ENCODE measurements at regions not wholly inside any gene's neighbourhood (a gene's known extent, or its start where the extent isn't known, plus 50 kb on each side); places are given as distances from the start of the nearest gene placed in this dataset.

DNA sequence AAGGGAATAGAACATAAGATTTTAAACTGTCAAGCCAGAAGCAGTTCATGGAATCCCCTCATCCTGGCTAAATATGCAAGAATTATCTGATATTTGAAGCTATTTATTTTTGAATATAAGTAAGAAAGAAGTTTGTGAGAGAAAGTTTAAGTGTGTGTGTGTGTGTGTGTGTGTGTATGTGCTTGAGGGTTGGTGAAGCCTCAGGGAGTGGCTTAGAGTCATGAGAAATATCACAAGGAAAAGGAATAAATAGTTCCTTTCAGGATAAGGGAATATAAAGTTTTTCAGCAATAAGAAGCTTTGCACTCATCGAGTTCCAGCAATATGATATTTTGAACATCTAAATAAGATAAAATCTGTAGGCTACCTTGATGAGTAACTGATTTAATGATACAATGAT is 359.6 kb downstream of the MEIS1 start:
- DNase-seq (ENCODE audit: low read depth), result no peak

DNA sequence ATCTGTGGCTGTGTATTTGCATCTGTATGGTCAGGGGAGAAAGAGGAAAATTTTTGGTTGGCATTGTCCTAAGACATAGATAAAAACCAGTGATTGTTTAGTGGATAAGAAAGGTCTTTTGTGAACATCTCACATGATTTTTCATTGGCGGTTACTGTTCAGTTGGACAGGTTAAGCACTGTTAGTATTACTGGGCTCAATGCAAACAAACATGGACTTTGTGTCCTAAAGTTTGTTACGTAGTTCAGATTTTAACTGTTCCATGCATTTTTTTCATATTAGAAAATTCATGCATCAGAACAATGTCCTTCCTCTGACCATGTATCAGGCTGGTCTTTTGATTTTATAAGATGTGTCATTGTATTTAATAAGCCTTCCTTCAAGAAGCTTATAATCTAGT is 368.0 kb downstream of the MEIS1 start:
- DNase-seq (ENCODE audit: low read depth), result no peak

DNA sequence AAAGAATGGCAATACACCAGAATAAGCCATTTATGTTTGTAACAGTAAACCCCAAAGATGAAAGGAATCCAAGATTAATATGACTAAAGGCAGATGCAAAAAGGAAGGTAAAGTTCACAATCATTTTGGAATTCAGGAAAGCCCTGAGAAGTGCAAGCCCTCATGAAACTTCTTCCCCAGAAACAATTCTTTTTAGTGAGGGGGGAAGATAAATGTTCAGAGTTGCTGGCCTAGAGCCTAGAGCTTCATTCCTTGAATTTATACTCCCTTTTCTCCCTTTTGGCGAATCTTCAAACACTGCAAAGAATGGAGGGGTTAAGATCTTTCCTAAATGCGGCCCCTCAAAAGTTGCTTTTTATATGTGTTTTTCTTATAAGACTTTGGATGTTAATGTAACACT is 368.8 kb downstream of the MEIS1 start:
- no peak for DNase-seq (ENCODE audit: low read depth)

DNA sequence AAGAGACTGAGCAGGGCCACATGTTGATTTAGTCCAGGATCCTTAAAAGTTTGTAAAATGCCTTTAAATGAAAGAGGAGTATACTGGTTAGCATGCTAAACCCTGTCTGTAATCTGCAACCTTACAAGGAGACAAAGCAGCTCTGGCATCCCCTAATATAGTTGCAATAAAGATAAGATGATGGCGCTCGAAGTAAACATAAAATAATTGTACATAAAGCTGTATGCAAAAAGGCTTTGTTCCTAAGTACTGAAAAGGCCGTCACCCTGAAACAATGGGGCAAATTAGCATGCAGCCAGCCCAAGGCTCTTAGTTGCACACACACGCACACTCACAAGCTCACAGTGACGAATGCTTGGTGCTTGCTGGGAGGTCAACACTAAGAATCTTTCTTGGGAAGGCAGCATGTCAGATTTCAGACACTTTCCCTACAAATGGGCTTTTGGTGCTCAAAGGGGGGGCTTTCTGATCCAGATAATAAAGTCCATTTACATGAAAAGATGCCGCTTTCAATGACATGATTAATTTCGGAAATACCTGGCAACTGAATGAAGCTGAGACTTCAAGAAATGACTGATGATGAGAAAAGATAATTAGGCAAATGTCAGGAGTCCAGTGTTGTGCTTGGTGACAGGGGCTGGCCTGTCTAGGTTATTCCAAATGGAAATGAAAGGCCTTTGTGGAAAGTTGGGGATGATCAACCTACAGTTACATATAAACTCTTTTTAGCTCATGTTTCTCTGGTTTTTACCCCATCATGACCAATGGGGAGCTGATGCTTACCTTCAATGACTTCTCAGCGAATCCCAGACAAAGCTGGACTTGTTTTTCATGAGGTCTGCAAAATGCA is 370.3 kb downstream of the MEIS1 start:
- DNase-seq (ENCODE audit: low read depth), result peak; percentile 1

DNA sequence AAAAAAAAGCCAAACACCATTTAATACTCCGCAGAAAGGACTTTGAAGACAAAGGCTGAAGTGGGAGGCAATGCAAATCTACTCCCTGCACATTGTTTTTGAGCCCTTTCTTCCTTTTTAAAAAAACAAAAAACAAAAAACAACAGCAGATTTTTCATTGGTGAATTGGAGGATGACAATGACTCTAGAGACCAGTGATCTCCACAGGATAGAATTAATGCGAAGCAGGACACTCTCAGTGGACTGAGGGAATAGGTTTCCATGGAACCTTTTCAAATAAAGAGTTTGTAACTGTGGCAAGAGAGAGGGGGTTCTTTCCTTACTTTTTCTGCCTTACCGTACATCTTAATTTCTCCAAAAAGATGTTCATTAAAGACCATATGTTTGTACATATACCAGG is 371.0 kb downstream of the MEIS1 start:
- DNase-seq (ENCODE audit: low read depth), result no peak

DNA sequence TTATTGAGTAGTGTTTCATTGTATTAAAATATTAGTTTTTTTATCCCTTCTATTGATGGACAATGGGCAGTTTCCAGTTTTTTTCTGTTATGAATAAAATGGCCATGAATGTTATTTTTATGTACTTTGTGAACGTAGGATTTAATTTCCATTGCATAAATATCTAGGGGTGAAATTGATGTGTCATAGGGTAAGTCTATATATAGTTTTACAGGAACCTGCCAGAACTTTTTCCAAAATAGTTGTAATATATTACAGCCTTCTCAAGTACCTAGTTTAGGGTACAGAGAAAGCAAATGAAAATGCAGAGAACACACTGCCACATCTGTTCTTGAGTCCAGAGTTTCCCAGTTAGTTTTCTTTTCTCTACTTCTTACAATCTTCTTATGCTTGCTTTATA is 378.6 kb downstream of the MEIS1 start:
- no peak for DNase-seq (ENCODE audit: low read depth)

DNA sequence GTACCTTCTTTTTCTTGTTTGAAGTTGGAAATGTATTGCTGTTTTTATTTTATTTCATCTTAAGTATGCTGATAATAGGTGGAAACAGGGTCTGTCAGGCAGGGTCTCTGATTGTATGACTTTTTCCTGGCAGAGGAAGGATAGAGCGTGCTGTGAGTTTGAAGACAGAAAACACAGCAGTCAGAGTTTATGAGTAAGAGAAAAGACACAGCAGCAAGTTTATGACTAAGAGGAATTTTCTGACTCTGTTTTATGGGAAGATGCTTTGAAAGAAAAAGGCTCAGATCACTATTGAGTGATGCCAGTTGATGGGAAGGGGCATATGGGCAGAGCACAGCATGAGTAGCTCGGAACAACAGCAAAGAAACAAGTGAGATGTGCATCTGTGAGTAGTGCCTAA is 379.1 kb downstream of the MEIS1 start:
- DNase-seq (ENCODE audit: low read depth), result no peak

DNA sequence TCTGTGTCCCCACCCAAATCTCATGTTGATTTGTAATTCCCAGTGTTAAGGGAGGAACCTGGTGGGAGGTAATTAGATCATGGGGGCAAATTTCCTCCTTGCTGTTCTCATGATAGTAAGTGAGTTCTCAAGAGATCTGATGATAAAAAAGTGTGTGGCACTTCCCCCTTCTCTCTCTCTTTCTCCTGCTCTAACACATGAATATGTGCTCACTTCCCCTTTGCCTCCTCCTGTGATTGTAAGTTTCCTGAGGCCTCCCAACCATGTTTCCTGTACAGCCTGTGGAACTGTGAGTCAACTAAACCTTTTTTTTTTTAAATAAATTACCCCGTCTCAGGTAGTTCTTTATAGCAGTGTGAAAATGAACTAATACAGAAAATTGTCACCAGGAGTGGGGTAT is 380.0 kb downstream of the MEIS1 start:
- DNase-seq (ENCODE audit: low read depth), result no peak

DNA sequence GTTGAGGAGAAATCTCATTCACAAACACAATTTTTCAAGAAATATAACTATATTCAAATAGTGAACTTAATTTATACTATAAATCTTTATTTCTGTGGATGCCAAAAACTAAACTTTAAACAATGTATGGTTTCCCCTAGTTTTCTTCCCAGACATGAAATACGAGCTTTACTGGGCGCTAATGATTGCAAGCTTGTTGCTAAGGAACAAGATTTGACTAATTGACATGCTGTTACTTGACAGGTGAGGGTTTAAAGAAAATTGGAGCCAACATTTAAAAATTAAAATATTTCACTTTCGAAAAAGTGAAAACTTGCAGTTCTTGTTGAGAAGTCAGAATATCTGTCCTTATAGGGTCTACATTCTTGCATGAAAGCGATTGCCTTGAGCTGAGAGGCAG is 381.0 kb downstream of the MEIS1 start:
- DNase-seq (ENCODE audit: low read depth), result no peak

DNA sequence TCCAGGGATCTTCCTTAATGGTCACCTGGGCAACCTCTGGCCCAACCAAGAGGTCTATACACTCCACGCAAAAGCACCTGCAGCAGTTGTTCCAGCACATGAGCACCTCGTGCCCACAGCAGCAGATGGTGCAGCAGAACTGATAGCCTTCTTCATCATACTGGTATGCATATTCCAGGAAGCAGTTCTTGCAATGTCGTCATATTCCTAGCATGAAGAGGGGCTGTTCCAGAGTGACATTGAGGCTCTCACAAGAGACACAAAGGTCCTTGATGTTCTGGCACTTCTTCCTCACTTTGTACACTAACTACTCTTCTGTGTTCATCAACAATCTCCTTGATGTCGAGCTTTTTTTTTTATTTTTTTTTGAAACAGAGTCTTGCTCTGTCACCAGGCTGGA is 386.2 kb downstream of the MEIS1 start:
- DNase-seq (ENCODE audit: low read depth), result no peak

DNA sequence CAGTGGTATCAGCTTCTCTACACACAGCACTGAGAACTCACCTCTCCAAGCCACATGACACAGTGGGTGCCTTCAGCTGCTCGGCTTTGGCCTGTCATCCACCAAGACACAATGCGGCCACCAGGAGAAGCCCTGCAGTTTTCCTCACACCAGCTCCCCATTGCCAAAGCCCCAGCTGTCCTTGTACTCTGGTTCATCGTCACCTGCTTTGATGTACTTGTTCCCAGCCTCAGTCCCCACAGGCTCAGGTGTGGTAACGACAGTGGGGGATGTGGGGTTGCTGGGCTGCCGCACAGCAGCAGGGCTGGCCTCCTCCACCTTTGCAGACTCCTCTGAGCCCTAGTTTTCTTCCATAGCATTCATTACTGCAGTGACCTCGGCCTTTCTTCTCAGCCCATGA is 387.3 kb downstream of the MEIS1 start:
- no peak for DNase-seq (ENCODE audit: low read depth)

DNA sequence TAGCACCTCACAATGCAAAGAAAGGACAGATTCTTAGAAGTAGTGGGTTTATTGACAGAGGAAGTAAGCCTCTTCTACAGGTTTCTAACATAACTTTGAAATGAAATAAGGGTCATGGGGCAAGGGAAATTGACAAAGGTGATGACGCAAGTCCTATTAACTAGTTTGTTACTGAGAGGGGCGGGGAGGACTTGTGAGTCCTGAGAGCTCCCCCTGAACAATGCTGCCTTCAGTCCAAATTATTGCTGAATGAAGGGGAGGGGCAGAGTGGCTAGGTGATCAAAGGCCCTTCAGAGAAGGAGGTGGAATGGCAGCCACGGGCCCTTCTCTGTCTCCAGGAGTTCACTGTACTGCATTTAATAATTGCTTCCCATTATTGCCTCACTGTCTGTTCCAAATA is 390.0 kb downstream of the MEIS1 start:
- no peak for DNase-seq (ENCODE audit: low read depth)

DNA sequence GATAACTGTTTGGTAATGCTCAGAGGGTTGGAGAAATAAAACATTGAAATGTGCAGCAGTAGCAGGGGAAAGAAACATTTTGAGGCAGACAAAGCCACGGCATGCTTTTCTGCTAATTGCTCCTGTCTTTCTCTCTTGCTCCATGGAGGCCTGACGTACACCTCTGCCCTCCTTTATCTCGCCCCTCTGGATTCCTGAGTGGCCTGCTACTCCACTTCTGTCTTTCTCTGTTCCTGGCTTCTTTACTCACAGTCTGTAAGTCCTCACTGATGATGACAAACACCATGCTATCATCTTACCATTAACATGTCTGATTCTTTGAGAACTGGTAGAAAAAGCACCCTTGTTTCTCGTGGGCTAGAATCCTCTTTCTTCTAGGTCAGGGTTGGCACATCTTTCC is 392.9 kb downstream of the MEIS1 start:
- DNase-seq (ENCODE audit: low read depth), result no peak

DNA sequence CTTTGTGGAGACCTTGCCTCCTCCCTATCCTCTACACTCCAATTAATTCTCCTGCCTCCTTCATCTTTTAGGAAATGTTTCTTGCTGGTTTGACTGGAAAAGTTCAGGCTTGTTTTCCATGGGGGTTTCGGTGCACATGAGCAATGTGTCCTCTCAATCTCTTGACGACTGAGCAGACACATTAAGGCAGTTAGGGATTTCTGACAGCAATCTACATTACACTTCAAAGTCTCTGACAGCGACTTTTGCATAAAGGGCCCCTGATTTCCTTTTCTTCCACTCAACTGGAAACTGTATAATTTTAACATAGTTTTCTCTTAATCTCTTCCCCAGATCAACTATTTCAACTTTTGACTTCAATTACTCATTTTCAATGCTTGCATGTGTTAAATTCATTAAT is 394.0 kb downstream of the MEIS1 start:
- no peak for DNase-seq (ENCODE audit: low read depth)

DNA sequence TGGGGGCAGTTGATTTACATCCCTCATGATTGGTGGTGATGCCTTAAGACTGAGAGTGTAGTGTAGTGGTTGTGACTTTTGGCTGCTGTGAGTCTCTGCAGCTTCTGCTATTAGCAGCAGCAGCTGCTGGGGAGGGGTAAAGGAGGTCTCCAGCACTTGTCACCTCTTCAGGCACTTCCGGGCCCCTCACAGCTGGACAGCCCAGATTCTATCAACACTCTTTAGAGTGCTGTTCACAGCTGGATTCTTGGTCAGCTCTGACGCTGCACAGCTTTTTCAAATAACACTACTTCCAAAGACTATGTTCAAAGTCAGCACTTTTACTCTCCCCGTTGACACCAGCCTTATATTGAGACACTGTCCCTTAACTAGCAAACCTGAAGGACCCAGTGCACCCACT is 396.0 kb downstream of the MEIS1 start:
- DNase-seq (ENCODE audit: low read depth), result no peak

DNA sequence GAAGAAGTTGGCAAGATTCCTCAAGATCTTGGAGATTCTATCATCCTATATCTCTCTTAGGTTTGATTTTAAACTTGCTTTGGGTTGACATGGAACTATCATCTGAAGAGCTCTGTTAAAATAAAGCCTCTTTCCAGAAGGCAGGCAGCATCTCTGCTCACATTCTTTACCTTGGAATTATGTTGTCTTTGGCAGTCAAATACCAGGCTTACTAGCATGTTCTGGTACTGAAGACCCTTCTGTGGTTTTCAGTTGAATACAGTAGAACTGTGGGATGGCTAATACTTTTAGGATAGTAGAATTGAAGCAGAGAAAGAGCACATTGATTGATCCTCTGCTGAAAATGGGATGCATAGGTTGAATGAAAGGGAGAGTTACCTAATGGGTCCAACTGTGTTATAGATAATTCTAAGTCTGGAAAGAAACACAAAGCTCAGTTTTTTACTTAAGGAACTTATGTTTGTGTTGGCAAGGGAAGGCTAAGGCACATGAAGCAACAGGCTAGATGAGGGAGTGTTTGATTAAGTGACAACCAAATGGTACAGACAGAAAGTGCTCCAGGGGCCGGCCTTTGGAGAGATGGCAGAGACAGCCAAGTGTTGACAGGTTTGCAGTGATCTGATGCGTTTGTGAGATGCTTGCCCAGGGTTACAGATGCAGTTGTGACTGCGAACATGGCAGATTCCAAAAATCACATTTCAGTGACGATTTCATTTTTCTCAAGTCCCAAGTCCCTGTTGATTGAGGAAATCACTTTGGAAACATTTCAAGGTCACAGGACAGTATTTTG is 397.9 kb downstream of the MEIS1 start:
- no peak for DNase-seq (ENCODE audit: low read depth)

DNA sequence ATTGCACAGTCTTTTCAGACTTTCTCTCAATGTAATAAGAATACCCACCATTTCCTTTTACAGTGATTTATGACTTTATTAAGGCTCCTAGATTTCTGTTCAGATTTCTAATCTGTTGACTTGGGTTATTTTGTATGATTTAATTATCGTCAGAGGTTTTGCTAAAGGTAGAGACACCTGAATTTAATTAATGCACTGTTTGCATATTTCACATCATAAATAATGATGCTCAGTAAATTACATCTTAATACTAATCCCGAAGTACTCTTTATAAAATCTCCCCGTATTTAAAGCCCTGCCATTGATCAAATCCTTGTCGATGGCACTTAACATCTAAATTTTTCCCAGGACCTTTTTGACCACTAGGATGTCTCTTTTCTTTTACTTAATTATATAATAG is 399.9 kb downstream of the MEIS1 start:
- DNase-seq (ENCODE audit: low read depth), result no peak

DNA sequence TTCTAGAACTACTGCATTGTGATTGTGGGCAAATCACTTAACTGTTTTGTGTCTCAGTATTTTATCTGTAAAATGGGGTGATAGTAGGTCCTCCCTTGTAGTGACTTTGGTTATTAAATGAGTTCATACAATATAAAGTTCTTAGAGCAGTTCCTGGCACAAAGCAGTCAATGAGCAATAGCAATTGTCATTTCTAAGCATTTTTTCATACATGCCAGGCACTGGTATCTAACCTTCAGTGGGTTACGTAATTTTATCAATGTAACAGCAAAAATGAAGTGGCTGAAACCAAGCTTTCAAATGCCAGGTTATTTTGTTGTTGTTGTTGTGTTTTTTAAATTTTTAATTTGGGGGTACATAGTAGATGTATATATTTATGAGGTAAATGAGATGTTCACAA is 401.9 kb downstream of the MEIS1 start:
- no peak for DNase-seq (ENCODE audit: low read depth)

DNA sequence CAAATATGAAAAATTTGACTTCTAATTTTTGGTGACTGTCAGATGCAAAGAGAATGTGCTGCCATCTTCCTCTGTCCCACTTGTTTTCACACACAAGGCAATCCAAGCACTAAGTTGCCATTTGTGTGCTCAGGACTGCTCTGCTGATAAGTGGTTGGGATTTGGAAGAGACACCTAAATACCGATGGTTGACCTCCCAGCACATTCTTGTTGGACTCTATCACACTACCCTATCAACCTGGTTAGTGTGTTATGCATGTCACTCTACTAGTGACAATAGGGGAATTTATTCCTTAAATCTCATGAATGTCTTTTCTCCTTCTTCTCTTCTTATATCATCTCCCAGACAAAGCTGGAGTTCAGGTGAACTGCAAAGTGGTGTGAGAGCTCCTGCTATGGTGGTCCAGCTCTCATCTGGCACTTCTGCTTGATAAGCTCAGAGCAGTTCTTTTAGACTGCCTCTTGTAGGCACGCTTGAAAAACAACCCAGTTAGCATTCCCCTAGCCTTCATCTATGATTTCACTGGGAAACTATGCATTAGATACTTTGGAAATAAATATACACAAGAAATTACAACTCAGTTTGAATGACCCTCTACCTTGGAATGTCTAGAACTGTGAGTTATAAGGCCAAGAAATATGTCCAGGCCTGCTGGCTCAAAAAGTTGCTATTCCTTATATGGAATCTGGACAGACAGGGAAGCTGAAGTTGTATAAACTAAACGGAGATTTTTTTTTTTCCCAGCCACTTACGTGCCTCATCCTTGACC is 404.8 kb downstream of the MEIS1 start:
- DNase-seq (ENCODE audit: low read depth), result peak; percentile 49

DNA sequence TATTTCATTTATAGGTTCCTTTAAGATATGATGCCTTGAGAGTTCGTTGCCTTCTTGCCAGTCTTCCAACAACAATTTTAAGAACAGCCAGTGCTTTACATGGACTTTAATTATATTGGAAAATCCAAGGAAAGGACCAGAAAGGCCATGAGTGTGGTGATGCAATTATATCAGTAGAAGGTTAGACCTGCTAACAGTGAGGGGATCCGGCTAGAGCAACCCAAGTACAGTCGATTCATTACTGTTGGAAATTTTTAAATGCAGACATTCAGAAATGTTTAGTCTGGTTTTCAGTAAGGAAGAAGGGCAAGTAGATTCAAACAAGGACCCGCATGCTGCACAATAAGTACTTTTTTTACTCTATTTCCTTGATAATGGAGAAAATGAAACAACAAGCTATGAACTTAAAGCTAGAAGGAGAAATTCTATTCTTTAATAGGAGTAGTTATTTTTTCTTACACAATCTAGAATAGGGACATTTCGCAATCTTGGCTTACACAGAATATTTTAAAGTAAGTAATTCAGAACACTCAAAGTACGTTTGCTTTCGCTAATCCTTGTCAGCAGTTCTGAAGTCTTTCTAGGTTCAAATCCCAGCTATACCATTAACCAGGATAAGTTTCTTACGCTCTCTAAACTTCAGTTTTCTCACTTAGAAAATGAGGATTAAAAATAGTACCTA is 405.5 kb downstream of the MEIS1 start:
- DNase-seq (ENCODE audit: low read depth), result peak; percentile 34

DNA sequence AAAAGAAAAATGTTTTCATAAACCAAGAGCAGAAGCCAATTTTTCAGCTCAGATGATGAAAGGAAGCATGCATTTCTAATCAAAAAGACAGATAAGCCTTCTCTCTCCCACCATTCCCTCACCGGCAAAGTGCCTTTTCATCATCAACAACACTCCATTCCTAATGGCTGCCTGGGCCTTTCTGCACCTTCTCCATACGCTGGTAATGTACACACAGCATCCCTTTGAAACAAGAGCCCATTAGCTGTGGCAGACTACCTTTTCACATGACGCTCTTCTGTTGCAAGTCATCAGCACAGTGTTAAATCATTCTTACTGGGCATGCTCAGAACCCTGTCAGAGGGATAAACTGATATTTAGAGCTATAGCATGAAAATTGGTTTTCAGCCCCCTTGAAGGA is 408.9 kb downstream of the MEIS1 start:
- DNase-seq (ENCODE audit: low read depth), result no peak

DNA sequence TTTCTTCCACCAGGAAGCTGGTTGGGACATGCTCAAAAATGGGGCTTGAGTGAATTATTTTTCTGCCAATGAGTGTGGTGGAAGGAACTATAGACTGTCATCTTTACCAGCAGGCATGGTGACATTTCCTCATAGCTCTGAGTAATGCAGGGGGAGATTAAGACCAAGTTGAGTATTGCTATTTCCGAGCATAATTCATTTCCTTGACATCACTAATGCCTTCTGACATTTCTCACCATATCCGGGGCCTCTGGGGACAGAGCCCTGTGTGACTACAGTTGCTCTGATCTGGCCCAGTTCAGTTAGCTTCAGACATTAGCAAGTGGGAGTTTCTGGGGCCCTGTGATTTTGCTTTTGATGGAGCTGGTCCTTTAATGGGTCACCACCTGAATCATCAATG is 410.4 kb downstream of the MEIS1 start:
- no peak for DNase-seq (ENCODE audit: low read depth)
